ENCODE measurements at regions not wholly inside any gene's neighbourhood (a gene's known extent, or its start where the extent isn't known, plus 50 kb on each side); places are given as distances from the start of the nearest gene placed in this dataset.

GRCh38 chr2:216315802-216316603 is 56.3 kb downstream of the MARCHF4 start:
- H3K27ac ChIP-seq: no peak overlapping the region
- H3K4me1 ChIP-seq: no peaks in the 10 kb centered on the region
- H3K36me3 ChIP-seq: no peaks in the 10 kb centered on the region
- peak in 2 of 4 donors; percentile 22 to 56 for ATAC-seq
- no peak for DNase-seq
- no peaks in the 10 kb centered on the region for H3K9me3 ChIP-seq
- 27 to 33% methylated on average over 19 of the region's 19 CpGs for WGBS, 2 donors
- no peak for TF ChIP-seq CTCF (IDR thresholded peaks at IDR 0.05)
- no peak for FAIRE-seq
- intact Hi-C loops (cut with DNase I): no loop called here
- no peak overlapping the region for H3K4me3 ChIP-seq
- H3K27me3 ChIP-seq: no peaks in the 10 kb centered on the region

DNA sequence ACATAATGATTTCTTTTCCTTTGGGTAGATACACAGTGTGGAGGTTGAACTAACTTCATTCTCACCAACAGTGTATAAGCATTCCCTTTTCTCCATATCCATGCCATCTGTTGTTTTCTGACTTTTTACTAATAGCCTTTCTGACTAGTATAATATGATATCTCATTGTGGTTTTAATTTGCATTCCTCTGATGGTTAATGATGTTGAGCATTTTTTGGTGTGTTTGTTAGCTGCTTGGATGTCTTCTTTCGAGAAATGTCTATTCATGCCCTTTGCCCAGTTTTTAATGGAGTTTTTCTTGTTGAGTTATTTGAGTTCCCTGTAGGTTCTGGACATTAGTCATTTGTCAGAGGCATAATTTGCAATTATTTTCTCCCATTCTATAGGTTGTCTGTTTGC is 59.8 kb downstream of the MARCHF4 start:
- no peaks in the 10 kb centered on the region for H3K4me1 ChIP-seq
- no peak overlapping the region for H3K27ac ChIP-seq
- H3K27me3 ChIP-seq: no peaks in the 10 kb centered on the region
- no peak overlapping the region for H3K4me3 ChIP-seq
- ATAC-seq: no peak
- WGBS, 2 donors: 55 to 65% methylated on average over 1 of the region's 1 CpG
- DNase-seq: no peak
- FAIRE-seq: no peak
- TF ChIP-seq CTCF (IDR thresholded peaks at IDR 0.05): no peak
- H3K9me3 ChIP-seq: no peaks in the 10 kb centered on the region
- intact Hi-C loops (cut with DNase I): no loop called here
- no peaks in the 10 kb centered on the region for H3K36me3 ChIP-seq

- Histone ChIP-seq H3K27ac (no peak overlapping the region), H3K36me3 (no peaks in the 10 kb centered on the region), H3K9me3 (no peaks in the 10 kb centered on the region), H3K4me3 (no peak overlapping the region), H3K27me3 (no peaks in the 10 kb centered on the region), H3K4me1 (no peaks in the 10 kb centered on the region)
- TF ChIP-seq CTCF (IDR thresholded peaks at IDR 0.05): no peak
- DNase-seq: no peak
- peak in 2 of 4 donors; percentile 68 to 78 for ATAC-seq
- FAIRE-seq: no peak
- 52 to 60% methylated on average over 5 of the region's 5 CpGs for WGBS, 2 donors
- intact Hi-C loops (cut with DNase I): no loop called here
Measured at GRCh38 chr2:216308576-216308975, 63.7 kb downstream of the MARCHF4 start.

GRCh38 chr2:216307496-216307895 is 64.8 kb downstream of the MARCHF4 start:
- DNase-seq (no peak), ATAC-seq (no peak), FAIRE-seq (no peak)
- H3K4me3 ChIP-seq: no peak overlapping the region
- TF ChIP-seq CTCF (IDR thresholded peaks at IDR 0.05): no peak
- H3K36me3 ChIP-seq: no peaks in the 10 kb centered on the region
- intact Hi-C loops (cut with DNase I): no loop called here
- H3K27ac ChIP-seq: no peak overlapping the region
- H3K9me3 ChIP-seq: no peaks in the 10 kb centered on the region
- H3K4me1 ChIP-seq: no peaks in the 10 kb centered on the region
- 64 to 72% methylated on average over 6 of the region's 6 CpGs for WGBS, 2 donors
- no peaks in the 10 kb centered on the region for H3K27me3 ChIP-seq

DNA sequence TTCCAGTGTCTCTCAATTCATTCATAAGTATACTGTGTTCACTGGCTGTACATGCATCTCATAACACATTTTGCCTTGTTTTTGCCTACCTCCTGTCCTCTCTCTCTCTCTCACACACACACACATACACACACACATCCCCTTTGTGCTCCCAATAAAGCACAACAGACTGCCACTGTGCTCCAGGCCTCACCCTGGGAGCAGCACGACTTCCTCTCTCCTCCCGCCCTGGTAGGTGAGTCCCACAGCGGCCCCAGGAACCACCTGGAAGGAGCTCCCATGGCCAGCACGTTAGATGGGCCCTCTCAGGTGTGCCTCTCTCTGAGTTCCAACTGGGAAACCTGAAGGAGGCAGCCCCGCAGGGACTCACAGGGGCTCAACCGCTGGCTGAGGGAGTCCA is 65.4 kb downstream of the MARCHF4 start:
- Histone ChIP-seq H3K27me3 (no peaks in the 10 kb centered on the region), H3K4me1 (no peaks in the 10 kb centered on the region), H3K9me3 (no peaks in the 10 kb centered on the region), H3K27ac (no peak overlapping the region), H3K36me3 (no peaks in the 10 kb centered on the region), H3K4me3 (no peak overlapping the region)
- intact Hi-C loops (cut with DNase I): no loop called here
- ATAC-seq (no peak), FAIRE-seq (no peak), DNase-seq (no peak)
- TF ChIP-seq CTCF (IDR thresholded peaks at IDR 0.05): no peak
- 53 to 56% methylated on average over 6 of the region's 6 CpGs for WGBS, 2 donors

Data from pancreas (tissue), 10 donors.